Left ventricle myocardium inferior (tissue), 1 donor: ENCODE measurements at regions not wholly inside any gene's neighbourhood (a gene's known extent, or its start where the extent isn't known, plus 50 kb on each side); places are given as distances from the start of the nearest gene placed in this dataset.

Source experiments
- DNase-seq: peaks from one replicate; pipeline ENCODE4 v3.0.0-alpha.2; 2020
- H3K27ac ChIP-seq: fragments of 200-600 bp; replicated peaks from 2 replicates; pipeline ENCODE4 v1.8.0; 2021
- H3K27me3 ChIP-seq: fragments of 200-600 bp; 2 replicates; pipeline ENCODE4 v1.8.0; 2021; ENCODE audit warnings: low read depth
- H3K36me3 ChIP-seq: fragments of 200-600 bp; 2 replicates; pipeline ENCODE4 v1.8.0; 2021
- H3K4me1 ChIP-seq: fragments of 200-600 bp; 2 replicates; pipeline ENCODE4 v1.8.0; 2021
- H3K4me3 ChIP-seq: fragments of 200-600 bp; 2 replicates; pipeline ENCODE4 v1.8.0; 2021; ENCODE audit warnings: mild to moderate bottlenecking, moderate library complexity
- H3K9me3 ChIP-seq: fragments of 200-600 bp; replicated peaks from 2 replicates; pipeline ENCODE4 v1.8.0; 2021
- intact Hi-C: fragments of 100-400 bp; cut with micrococcal nuclease; formaldehyde crosslinking; loops from one replicate; pipeline ENCODE4 v1.11.0; 2022
- TF ChIP-seq, protein P1 (sequence below): fragments of 200-600 bp; IDR thresholded peaks from 2 replicates; pipeline ENCODE4 v1.8.0; 2021; ENCODE audit warnings: antibody characterized with exemption, mild to moderate bottlenecking, borderline replicate concordance
- donor health status: DM: no; HTN: yes; CAD: no; lungs with severe emphysema.

DNA sequence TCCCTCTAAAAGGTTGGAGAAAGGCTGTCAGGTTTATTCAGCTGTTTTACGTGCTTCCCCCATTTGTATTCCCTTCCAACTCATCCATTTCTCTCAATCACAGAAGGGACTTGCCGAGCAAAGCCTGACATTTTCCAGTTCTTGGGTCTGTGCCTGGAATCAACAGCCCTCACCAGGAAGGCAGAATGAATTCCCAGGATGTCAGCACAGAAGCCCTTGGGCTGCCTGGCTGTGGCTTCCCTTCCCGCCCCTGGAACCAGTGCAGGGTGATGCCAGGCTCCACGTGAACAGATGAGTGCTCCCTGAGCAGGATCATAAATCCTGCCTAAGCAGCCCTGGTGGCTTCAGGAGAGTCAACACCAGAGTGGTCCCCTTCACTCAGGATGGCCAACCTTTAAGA, 86.1 kb upstream of the CD83 start:
- H3K4me1 ChIP-seq, result peaks cover 3% of the 10 kb centered on the region
- TF ChIP-seq, protein P1, sequence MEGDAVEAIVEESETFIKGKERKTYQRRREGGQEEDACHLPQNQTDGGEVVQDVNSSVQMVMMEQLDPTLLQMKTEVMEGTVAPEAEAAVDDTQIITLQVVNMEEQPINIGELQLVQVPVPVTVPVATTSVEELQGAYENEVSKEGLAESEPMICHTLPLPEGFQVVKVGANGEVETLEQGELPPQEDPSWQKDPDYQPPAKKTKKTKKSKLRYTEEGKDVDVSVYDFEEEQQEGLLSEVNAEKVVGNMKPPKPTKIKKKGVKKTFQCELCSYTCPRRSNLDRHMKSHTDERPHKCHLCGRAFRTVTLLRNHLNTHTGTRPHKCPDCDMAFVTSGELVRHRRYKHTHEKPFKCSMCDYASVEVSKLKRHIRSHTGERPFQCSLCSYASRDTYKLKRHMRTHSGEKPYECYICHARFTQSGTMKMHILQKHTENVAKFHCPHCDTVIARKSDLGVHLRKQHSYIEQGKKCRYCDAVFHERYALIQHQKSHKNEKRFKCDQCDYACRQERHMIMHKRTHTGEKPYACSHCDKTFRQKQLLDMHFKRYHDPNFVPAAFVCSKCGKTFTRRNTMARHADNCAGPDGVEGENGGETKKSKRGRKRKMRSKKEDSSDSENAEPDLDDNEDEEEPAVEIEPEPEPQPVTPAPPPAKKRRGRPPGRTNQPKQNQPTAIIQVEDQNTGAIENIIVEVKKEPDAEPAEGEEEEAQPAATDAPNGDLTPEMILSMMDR, result no peak
- intact Hi-C loops, result no loop called here
- no peak for DNase-seq
- no peaks in the 10 kb centered on the region for H3K36me3 ChIP-seq
- no peak overlapping the region for H3K27ac ChIP-seq
- peaks cover 10% of the 10 kb centered on the region for H3K27me3 ChIP-seq
- H3K9me3 ChIP-seq, result no peaks in the 10 kb centered on the region
- no peak overlapping the region for H3K4me3 ChIP-seq

DNA sequence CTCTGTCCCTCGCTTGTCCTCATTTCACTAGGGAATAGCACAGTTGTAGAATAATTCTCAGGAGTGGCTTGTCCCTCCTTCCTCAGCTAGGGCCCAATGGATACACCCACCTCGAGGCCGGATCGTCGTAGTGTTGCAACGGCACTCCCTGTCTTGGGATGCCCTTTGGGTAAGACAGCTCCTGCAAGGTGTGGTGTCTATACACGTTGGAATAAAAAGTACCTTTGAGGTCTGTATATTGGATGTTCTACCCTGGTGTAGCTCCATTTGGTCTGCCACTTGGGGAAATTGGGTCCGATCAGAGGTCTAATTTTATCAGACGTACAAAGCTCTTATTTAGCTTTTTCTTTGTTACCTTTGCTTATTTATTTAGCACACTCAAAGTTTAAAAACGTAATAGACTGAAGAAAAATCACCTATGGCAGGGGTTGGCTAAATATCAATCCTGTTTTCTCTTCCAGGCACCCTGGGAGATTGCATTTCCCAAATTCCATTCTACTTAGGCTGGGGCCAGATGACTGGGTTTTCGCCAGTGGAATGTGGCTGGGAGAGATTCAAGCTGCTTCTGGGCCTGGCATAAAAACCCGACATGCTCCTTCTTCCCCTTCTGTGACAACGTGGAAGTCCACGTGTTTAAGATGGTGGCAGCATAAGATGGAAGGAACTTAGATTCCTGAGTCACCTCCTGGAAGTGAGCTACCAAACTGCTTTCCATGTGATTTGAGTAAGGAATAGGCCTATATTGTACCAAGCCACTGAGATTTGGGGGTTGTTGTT, 82.3 kb upstream of the CD83 start:
- Histone ChIP-seq H3K27ac (no peak overlapping the region), H3K9me3 (no peaks in the 10 kb centered on the region), H3K4me3 (no peak overlapping the region), H3K36me3 (no peaks in the 10 kb centered on the region), H3K27me3 (peaks cover 3% of the 10 kb centered on the region), H3K4me1 (no peaks in the 10 kb centered on the region)
- intact Hi-C loops, result no loop called here
- no peak for DNase-seq
- TF ChIP-seq, protein P1, result no peak

DNA sequence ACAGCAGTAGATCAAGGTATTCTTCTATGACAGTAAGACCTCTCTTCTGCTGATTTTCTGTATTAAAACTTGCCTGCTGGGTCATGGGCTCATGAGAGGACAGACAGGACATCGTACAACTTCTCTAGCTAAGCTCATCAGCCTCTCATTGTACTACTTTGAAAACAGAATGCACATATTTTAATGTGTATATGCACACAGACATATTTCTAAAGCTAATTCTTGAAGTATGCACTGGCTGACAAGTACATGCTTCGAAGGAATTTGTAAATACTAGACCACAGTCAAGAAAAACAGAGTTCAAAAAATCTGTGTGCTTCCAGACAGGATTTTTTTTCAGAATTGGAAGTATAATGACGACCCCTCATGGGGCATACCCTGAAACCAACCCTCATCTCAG, 81.7 kb upstream of the CD83 start:
- Histone ChIP-seq H3K9me3 (no peaks in the 10 kb centered on the region), H3K27ac (no peak overlapping the region), H3K36me3 (no peaks in the 10 kb centered on the region), H3K4me1 (no peaks in the 10 kb centered on the region), H3K4me3 (no peak overlapping the region), H3K27me3 (peaks cover 3% of the 10 kb centered on the region)
- intact Hi-C loops, result no loop called here
- TF ChIP-seq, protein P1, result no peak
- DNase-seq, result no peak

DNA sequence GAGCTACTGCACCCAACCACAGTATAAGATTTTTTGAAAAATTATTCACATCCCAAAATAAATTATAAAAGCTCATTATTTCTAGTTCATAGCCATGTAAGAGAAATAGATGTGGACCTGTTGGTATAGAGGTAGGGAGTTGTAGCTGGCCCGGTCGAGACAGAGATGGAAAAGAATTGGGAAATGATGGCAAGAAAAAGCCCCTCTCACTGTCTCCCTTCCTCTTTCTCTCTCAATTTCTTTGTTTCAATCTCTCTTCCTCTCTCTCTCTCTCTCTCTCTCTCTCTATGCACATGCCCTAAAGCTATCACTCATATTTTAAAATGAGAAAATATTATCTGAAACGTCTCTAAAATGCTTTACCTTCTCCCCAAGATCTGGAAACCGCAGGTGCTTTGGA, 80.7 kb upstream of the CD83 start:
- DNase-seq, result no peak
- Histone ChIP-seq H3K4me3 (no peak overlapping the region), H3K4me1 (no peaks in the 10 kb centered on the region), H3K36me3 (no peaks in the 10 kb centered on the region), H3K9me3 (no peaks in the 10 kb centered on the region), H3K27ac (no peak overlapping the region), H3K27me3 (peaks cover 3% of the 10 kb centered on the region)
- TF ChIP-seq, protein P1, result no peak
- intact Hi-C loops, result no loop called here

DNA sequence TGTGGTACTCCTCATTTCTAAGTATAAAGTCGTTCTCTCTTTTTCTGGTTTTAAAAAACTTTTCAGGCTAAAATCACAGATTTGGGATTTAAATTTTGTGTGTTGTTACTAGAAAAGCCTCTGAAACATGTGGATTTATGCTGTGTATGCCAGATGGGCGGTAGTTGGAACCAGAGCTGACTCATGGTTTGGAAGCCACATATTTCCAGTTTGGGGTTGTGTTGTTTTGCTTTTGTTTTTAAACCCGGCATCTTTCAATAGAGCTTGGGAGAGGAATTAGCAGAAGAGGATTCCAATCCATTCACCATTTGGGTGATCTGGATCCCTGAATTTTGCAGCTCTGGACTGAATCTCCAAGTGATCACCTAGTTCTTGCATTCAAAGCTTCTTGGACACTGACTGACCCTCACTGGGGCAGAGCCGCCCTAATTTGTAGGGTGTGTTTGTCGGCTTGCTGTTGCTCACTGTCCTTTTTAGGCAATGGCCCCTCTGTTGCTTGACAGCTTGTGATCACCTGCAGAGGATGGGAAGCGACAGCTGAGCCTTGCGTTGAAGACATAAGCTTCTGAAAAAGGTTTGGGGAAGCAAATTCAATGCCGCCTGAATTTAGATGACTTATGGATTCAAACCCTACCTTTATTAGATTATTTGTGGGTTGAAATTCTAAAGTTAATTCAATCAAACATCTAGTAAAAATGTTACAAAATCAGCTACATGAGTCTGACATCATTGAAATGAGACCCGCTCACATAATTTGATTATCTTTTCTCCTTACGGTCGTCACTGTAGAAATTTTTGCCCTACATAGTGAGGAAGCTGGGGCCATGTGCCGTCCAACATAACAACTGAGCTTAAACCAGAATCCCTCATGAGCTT, 79.9 kb upstream of the CD83 start:
- H3K27ac ChIP-seq, result no peak overlapping the region
- DNase-seq, result no peak
- H3K9me3 ChIP-seq, result no peaks in the 10 kb centered on the region
- no peaks in the 10 kb centered on the region for H3K36me3 ChIP-seq
- no peaks in the 10 kb centered on the region for H3K4me1 ChIP-seq
- intact Hi-C loops, result no loop called here
- H3K4me3 ChIP-seq, result no peak overlapping the region
- TF ChIP-seq, protein P1, result no peak
- H3K27me3 ChIP-seq, result peaks cover 6% of the 10 kb centered on the region
